IMR-90 (cell line): ENCODE measurements at regions not wholly inside any gene's neighbourhood (a gene's known extent, or its start where the extent isn't known, plus 50 kb on each side); places are given as distances from the start of the nearest gene placed in this dataset.

Source experiments
- ATAC-seq: fragments of 200-7000 bp; cut with Tn5 transposase; 2 replicates; pipeline ENCODE4 v1.9.1; 2020; ENCODE audit warnings: low read depth, mild to moderate bottlenecking, moderate library complexity
- BruUV-seq: library from RNA; stranded (reverse); fragments of 400-500 nt; replicated peaks from 2 replicates; lab custom pipeline; 2021; lab: Mats Ljungman, UMichigan
- CTCF ChIA-PET: fragments of 300-600 bp; formaldehyde crosslinking; extraction: SDS; loops from one replicate; lab custom pipeline; 2021; ENCODE audit warnings: antibody characterized with exemption; lab: Yijun Ruan, JAX
- POLR2A ChIA-PET: fragments of 300-600 bp; sonication (Branson Sonifier 250); formaldehyde crosslinking; loops from one replicate; lab custom pipeline; 2022; ENCODE audit warnings: antibody characterized with exemption; ENCODE audit not compliant: unreplicated experiment; lab: Charles Lee
- DNase-seq: peaks from one replicate; pipeline ENCODE4 v3.0.0; 2013
- H2AFZ ChIP-seq: replicated peaks from 2 replicates; pipeline ENCODE3; 2013; ENCODE audit warnings: low read length, mild to moderate bottlenecking; ENCODE audit not compliant: poor library complexity
- H2AK5ac ChIP-seq: 2 replicates; pipeline ENCODE4 v1.6.1; 2013; ENCODE audit warnings: low read depth, low read length, inconsistent platforms
- H2AK9ac ChIP-seq: replicated peaks from 2 replicates; pipeline ENCODE3; 2013; ENCODE audit warnings: mild to moderate bottlenecking, low read depth, low read length, moderate library complexity; ENCODE audit not compliant: poor library complexity
- H2BK120ac ChIP-seq: 2 replicates; pipeline ENCODE4 v1.6.1; 2013; ENCODE audit warnings: low read depth, low read length, inconsistent platforms
- H2BK15ac ChIP-seq: 3 replicates; pipeline ENCODE4 v1.6.1; 2013; ENCODE audit warnings: low read depth, low read length, inconsistent platforms
- H2BK20ac ChIP-seq: 2 replicates; pipeline ENCODE4 v1.6.1; 2013; ENCODE audit warnings: low read depth, mild to moderate bottlenecking, inconsistent platforms, low read length, moderate library complexity
- H2BK5ac ChIP-seq: 2 replicates; pipeline ENCODE4 v1.6.1; 2013; ENCODE audit warnings: mild to moderate bottlenecking, low read depth, low read length, inconsistent platforms; ENCODE audit not compliant: poor library complexity, severe bottlenecking
- H3K14ac ChIP-seq: replicated peaks from 2 replicates; pipeline ENCODE4 v1.6.1; 2013; ENCODE audit warnings: low read depth, low read length, inconsistent platforms
- H3K18ac ChIP-seq: 2 replicates; pipeline ENCODE4 v1.6.1; 2013; ENCODE audit warnings: low read depth, low read length, control low read depth
- H3K23ac ChIP-seq: 2 replicates; pipeline ENCODE4 v1.6.1; 2013; ENCODE audit warnings: low read depth, low read length, inconsistent platforms
- H3K27ac ChIP-seq: 2 replicates; pipeline ENCODE4 v1.5.1; 2013; ENCODE audit warnings: mild to moderate bottlenecking, control low read depth, low read length; ENCODE audit not compliant: insufficient read depth
- H3K27me3 ChIP-seq: 2 replicates; pipeline ENCODE4 v1.6.1; 2013; ENCODE audit warnings: low read length; ENCODE audit not compliant: control insufficient read depth, insufficient read depth
- H3K36me3 ChIP-seq: 2 replicates; pipeline ENCODE4 v1.6.1; 2013; ENCODE audit warnings: low read length, mixed read lengths; ENCODE audit not compliant: control insufficient read depth, insufficient read depth
- H3K4ac ChIP-seq: 2 replicates; pipeline ENCODE4 v1.6.1; 2013; ENCODE audit warnings: low read depth, low read length, inconsistent platforms
- H3K4me1 ChIP-seq: 2 replicates; pipeline ENCODE4 v1.6.1; 2013; ENCODE audit warnings: low read length, mixed read lengths; ENCODE audit not compliant: control insufficient read depth, insufficient read depth
- H3K4me2 ChIP-seq: 2 replicates; pipeline ENCODE4 v1.6.1; 2013; ENCODE audit warnings: low read depth, mild to moderate bottlenecking, control low read depth, low read length, moderate library complexity
- H3K4me3 ChIP-seq: 2 replicates; pipeline ENCODE4 v1.5.1; 2013; ENCODE audit warnings: low read depth, mild to moderate bottlenecking, control low read depth, low read length, moderate library complexity; ENCODE audit not compliant: insufficient read depth
- H3K56ac ChIP-seq: 2 replicates; pipeline ENCODE4 v1.6.1; 2013; ENCODE audit warnings: low read length, inconsistent platforms; ENCODE audit not compliant: insufficient read depth; ENCODE audit errors: extremely low read depth
- H3K79me1 ChIP-seq, 2 experiments: 2 replicates each; pipeline ENCODE4 v1.6.1; 2013; ENCODE audit warnings: low read length in 2 of 2, inconsistent platforms in 1 of 2, low read depth in 1 of 2
- H3K9ac ChIP-seq: 2 replicates; pipeline ENCODE4 v1.6.1; 2013; ENCODE audit warnings: low read depth, low read length, control low read depth
- H3K9me1 ChIP-seq: 2 replicates; pipeline ENCODE4 v1.6.1; 2013; ENCODE audit warnings: low read length, inconsistent platforms; ENCODE audit not compliant: insufficient read depth
- H3K9me3 ChIP-seq: 2 replicates; pipeline ENCODE4 v1.6.1; 2013; ENCODE audit warnings: low read length; ENCODE audit not compliant: control insufficient read depth, insufficient read depth
- H4K20me1 ChIP-seq: 2 replicates; pipeline ENCODE4 v1.6.1; 2013; ENCODE audit warnings: low read length, inconsistent platforms; ENCODE audit not compliant: insufficient read depth
- H4K5ac ChIP-seq: 2 replicates; pipeline ENCODE4 v1.6.1; 2013; ENCODE audit warnings: mild to moderate bottlenecking, low read depth, low read length, control low read depth
- H4K8ac ChIP-seq, 2 experiments: 2 replicates each; pipeline ENCODE4 v1.6.1; 2013; ENCODE audit warnings: low read depth in 2 of 2, low read length in 2 of 2, control low read depth in 1 of 2, inconsistent platforms in 1 of 2
- H4K91ac ChIP-seq: 2 replicates; pipeline ENCODE4 v1.6.1; 2013; ENCODE audit warnings: low read depth, low read length, inconsistent platforms; ENCODE audit not compliant: insufficient read depth
- CEBPB ChIP-seq: IDR thresholded peaks from 2 replicates; pipeline ENCODE4 v1.6.1; 2012; ENCODE audit warnings: low read depth, low read length, improper control_type of control experiment
- MAFK ChIP-seq: IDR thresholded peaks from 2 replicates; pipeline ENCODE4 v1.6.1; 2012; ENCODE audit warnings: low read depth, low read length, improper control_type of control experiment
- NFE2L2 ChIP-seq: fragments of 150-350 bp; IDR thresholded peaks from 2 replicates; pipeline ENCODE4 v1.6.1; 2016; ENCODE audit warnings: low read depth, mild to moderate bottlenecking, low read length
- POLR2A ChIP-seq: IDR thresholded peaks from 2 replicates; pipeline ENCODE4 v1.6.1; 2012; ENCODE audit warnings: mild to moderate bottlenecking, low read depth, low read length
- RAD21 ChIP-seq: IDR thresholded peaks from 2 replicates; pipeline ENCODE4 v1.6.1; 2012; ENCODE audit warnings: low read length, improper control_type of control experiment
- RCOR1 ChIP-seq: IDR thresholded peaks from 2 replicates; pipeline ENCODE4 v1.6.1; 2012; ENCODE audit warnings: mild to moderate bottlenecking, low read length, improper control_type of control experiment; ENCODE audit not compliant: insufficient replicate concordance
- WGBS, 2 experiments: methylation state at CpG; one replicate each; pipeline versions ENCODE4 v1.1.5 to v1.1.7; 2013; ENCODE audit warnings: missing lambda C conversion rate in 2 of 2; ENCODE audit not compliant: insufficient read length in 1 of 2; ENCODE audit errors: extremely low coverage in 2 of 2; 5-methylcytosine and 5-hydroxymethylcytosine counted together
- dilution Hi-C: fragments of 300-500 bp; cut with HindIII; formaldehyde crosslinking; loops from one replicate; pipeline ENCODE4 v1.14.3; 2018; ENCODE audit warnings: low sequenced_read_pairs; ENCODE audit not compliant: unreplicated experiment
- in situ Hi-C: fragments of 300-500 bp; cut with MboI; formaldehyde crosslinking; loops from 3 replicates; pipeline ENCODE4 v1.14.3; 2019; ENCODE audit warnings: low sequenced_read_pairs, inconsistent platforms, mixed read lengths
- intact Hi-C: fragments of 100-400 bp; cut with micrococcal nuclease; formaldehyde crosslinking; loops from 2 replicates; pipeline ENCODE4 v1.10.0; 2022
- TF ChIP-seq, protein P1 (sequence below): fragments of 150-350 bp; IDR thresholded peaks from 2 replicates; pipeline ENCODE4 v1.6.1; 2017; ENCODE audit warnings: mild to moderate bottlenecking, antibody characterized with exemption, low read length, low read depth

DNA sequence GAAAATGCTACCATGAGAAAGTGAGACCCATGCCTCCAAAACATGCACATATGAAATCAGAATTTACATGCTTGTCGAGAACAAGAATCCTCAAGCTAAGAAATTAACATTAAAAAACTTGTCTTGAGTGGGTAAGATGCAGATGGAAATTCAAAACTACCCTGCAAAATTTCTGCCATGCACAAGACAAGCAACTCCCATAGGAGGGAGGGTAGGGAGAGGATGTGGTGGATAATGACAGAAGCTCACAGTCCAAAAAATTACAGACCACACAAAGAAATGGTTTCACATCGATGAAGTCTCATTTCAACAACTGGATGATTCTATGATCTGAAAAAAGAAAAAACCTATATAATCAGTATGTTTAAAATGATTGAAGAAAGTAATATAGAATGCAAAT, 319.9 kb upstream of the PTGER4 start:
- no peak overlapping the region for H2BK120ac ChIP-seq
- no peaks in the 10 kb centered on the region for H3K4me1 ChIP-seq
- DNase-seq (no peak), ATAC-seq (no peak)
- H4K8ac ChIP-seq, result no peak overlapping the region
- no peak overlapping the region for H3K23ac ChIP-seq
- H3K9me1 ChIP-seq, result no peaks in the 10 kb centered on the region
- no peak overlapping the region for H3K56ac ChIP-seq
- no peak overlapping the region for H4K91ac ChIP-seq
- H3K4me3 ChIP-seq, result no peak overlapping the region
- ChIA-PET POLR2A (no interaction called here), CTCF (interaction anchor here (0.5 to 0.6 kb wide), 2 partner anchors 321 to 339 kb away, joined by 5 to 6 read pairs; no protein-coding TSS in a partner anchor)
- H3K27ac ChIP-seq, result no peak overlapping the region
- no peak overlapping the region for H3K4ac ChIP-seq
- no peak overlapping the region for H2AK9ac ChIP-seq
- intact Hi-C loops (no loop called here), dilution Hi-C loops (no loop called here), in situ Hi-C loops (no loop called here)
- H3K14ac ChIP-seq, result no peak overlapping the region
- H3K9ac ChIP-seq, result no peak overlapping the region
- no peak overlapping the region for H3K4me2 ChIP-seq
- no TSS peak for BruUV-seq
- H2AK5ac ChIP-seq, result no peak overlapping the region
- no peak for TF ChIP-seq RAD21
- TF ChIP-seq NFE2L2, result no peak
- TF ChIP-seq POLR2A, result no peak
- no peak for TF ChIP-seq CEBPB
- no peak for TF ChIP-seq MAFK
- TF ChIP-seq, protein P1, sequence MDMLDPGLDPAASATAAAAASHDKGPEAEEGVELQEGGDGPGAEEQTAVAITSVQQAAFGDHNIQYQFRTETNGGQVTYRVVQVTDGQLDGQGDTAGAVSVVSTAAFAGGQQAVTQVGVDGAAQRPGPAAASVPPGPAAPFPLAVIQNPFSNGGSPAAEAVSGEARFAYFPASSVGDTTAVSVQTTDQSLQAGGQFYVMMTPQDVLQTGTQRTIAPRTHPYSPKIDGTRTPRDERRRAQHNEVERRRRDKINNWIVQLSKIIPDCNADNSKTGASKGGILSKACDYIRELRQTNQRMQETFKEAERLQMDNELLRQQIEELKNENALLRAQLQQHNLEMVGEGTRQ, result no peak
- TF ChIP-seq RCOR1, result no peak
- H4K20me1 ChIP-seq, result no peaks in the 10 kb centered on the region
- no peak overlapping the region for H2BK5ac ChIP-seq
- WGBS, 2 experiments, result no CpG with 5 or more reads among the region's 2 CpGs
- H3K9me3 ChIP-seq, result no peaks in the 10 kb centered on the region
- no peak overlapping the region for H2BK20ac ChIP-seq
- no peak overlapping the region for H2BK15ac ChIP-seq
- H3K36me3 ChIP-seq, result no peaks in the 10 kb centered on the region
- no peaks in the 10 kb centered on the region for H3K79me1 ChIP-seq
- H2AFZ ChIP-seq, result no peak overlapping the region
- no peak overlapping the region for H3K18ac ChIP-seq
- no peaks in the 10 kb centered on the region for H3K27me3 ChIP-seq
- no peak overlapping the region for H4K5ac ChIP-seq
